Ishikawa (cell line): ENCODE measurements at regions not wholly inside any gene's neighbourhood (a gene's known extent, or its start where the extent isn't known, plus 50 kb on each side); places are given as distances from the start of the nearest gene placed in this dataset.

Source experiments
- MAX ChIP-seq: IDR thresholded peaks from 2 replicates; pipeline ENCODE4 v1.6.1; 2012
- RAD21 ChIP-seq: IDR thresholded peaks from 2 replicates; pipeline ENCODE4 v1.6.1; 2012; ENCODE audit warnings: low read depth

- TF ChIP-seq MAX, result no peak
- TF ChIP-seq RAD21, result no peak
These were observed 155.9 kb upstream of the SPRY2 start for GRCh38 chr13:80496721-80497397.
